ENCODE measurements at regions not wholly inside any gene's neighbourhood (a gene's known extent, or its start where the extent isn't known, plus 50 kb on each side); places are given as distances from the start of the nearest gene placed in this dataset.
"Not testable (repeated sequence)": the region's sequence is repeated elsewhere in the genome, so short reads cannot be mapped to it uniquely, and the experiment has no call there.

- DNase-seq, result no peak
These were observed 140.1 kb upstream of the NRIP1 start for GRCh38 chr21:15204970-15205286.

GRCh38 chr21:15206514-15206913 lies 141.7 kb upstream of the NRIP1 start:
- DNase-seq, result no peak

GRCh38 chr21:15207231-15207630 lies 142.4 kb upstream of the NRIP1 start:
- no peak for DNase-seq

GRCh38 chr21:15207635-15208370 lies 143.0 kb upstream of the NRIP1 start:
- no peak for DNase-seq

GRCh38 chr21:15208786-15209185 lies 144.0 kb upstream of the NRIP1 start:
- no peak for DNase-seq

GRCh38 chr21:15209224-15209623 lies 144.4 kb upstream of the NRIP1 start:
- no peak for DNase-seq

- no peak for DNase-seq
These were observed 145.5 kb upstream of the NRIP1 start for GRCh38 chr21:15210235-15210678.

GRCh38 chr21:15211491-15212133 lies 146.8 kb upstream of the NRIP1 start:
- DNase-seq, result no peak

- no peak for DNase-seq
These were observed 147.4 kb upstream of the NRIP1 start for GRCh38 chr21:15212206-15212605.

- DNase-seq, result not testable (repeated sequence)
These were observed 153.7 kb upstream of the NRIP1 start for GRCh38 chr21:15218476-15218875.

GRCh38 chr21:15219039-15219438 lies 154.2 kb upstream of the NRIP1 start:
- no peak for DNase-seq

- DNase-seq, result no peak
These were observed 155.1 kb upstream of the NRIP1 start for GRCh38 chr21:15219894-15220293.

- no peak for DNase-seq
These were observed 157.1 kb upstream of the NRIP1 start for GRCh38 chr21:15221799-15222386.

- no peak for DNase-seq
These were observed 157.9 kb upstream of the NRIP1 start for GRCh38 chr21:15222707-15223106.

GRCh38 chr21:15224346-15225086 lies 159.7 kb upstream of the NRIP1 start:
- no peak for DNase-seq

- DNase-seq, result no peak
These were observed 163.1 kb upstream of the NRIP1 start for GRCh38 chr21:15227919-15228318.

GRCh38 chr21:15229390-15229789 lies 164.6 kb upstream of the NRIP1 start:
- no peak for DNase-seq

- DNase-seq, result no peak
These were observed 168.8 kb upstream of the NRIP1 start for GRCh38 chr21:15233611-15234010.

- DNase-seq, result no peak
These were observed 171.3 kb upstream of the NRIP1 start for GRCh38 chr21:15236111-15236510.

GRCh38 chr21:15240848-15241247 lies 176.0 kb upstream of the NRIP1 start:
- DNase-seq, result no peak

- DNase-seq, result no peak
These were observed 177.4 kb upstream of the NRIP1 start for GRCh38 chr21:15241997-15242736.

- no peak for DNase-seq
These were observed 178.1 kb upstream of the NRIP1 start for GRCh38 chr21:15242906-15243305.

GRCh38 chr21:15243406-15243805 lies 178.6 kb upstream of the NRIP1 start:
- no peak for DNase-seq

Measured in activated naive CD4-positive, alpha-beta T cell treated with Interleukin-2 at 50 U/mL for 16 hours (primary cell).